ENCODE measurements at regions not wholly inside any gene's neighbourhood (a gene's known extent, or its start where the extent isn't known, plus 50 kb on each side); places are given as distances from the start of the nearest gene placed in this dataset.

DNA sequence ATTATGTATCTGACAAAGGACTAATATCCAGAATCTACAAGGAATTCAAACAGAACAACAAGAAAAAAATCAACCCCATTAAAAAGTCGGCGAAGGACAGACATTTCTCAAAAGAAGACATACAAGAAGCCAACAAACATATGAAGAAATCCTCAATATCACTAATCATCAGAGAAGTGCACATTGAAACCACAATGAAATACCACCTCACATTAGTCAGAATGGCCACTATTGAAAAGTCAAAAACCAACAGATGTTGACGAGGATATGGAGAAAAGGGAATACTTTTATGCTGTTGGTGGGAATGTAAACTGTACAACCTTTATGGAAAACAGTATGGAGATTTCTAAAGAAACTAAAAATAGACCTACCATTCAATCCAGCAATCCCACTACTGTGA is 233.1 kb upstream of the PLSCR5 start:
- TF ChIP-seq POLR2AphosphoS5 (IDR thresholded peaks at IDR 0.05), result no peak
- TF ChIP-seq, protein P1, sequence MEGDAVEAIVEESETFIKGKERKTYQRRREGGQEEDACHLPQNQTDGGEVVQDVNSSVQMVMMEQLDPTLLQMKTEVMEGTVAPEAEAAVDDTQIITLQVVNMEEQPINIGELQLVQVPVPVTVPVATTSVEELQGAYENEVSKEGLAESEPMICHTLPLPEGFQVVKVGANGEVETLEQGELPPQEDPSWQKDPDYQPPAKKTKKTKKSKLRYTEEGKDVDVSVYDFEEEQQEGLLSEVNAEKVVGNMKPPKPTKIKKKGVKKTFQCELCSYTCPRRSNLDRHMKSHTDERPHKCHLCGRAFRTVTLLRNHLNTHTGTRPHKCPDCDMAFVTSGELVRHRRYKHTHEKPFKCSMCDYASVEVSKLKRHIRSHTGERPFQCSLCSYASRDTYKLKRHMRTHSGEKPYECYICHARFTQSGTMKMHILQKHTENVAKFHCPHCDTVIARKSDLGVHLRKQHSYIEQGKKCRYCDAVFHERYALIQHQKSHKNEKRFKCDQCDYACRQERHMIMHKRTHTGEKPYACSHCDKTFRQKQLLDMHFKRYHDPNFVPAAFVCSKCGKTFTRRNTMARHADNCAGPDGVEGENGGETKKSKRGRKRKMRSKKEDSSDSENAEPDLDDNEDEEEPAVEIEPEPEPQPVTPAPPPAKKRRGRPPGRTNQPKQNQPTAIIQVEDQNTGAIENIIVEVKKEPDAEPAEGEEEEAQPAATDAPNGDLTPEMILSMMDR (IDR thresholded peaks at IDR 0.05), result no peak

All from suprapubic skin (tissue), 3 donors.